WERI-Rb-1 (cell line): ENCODE measurements at regions not wholly inside any gene's neighbourhood (a gene's known extent, or its start where the extent isn't known, plus 50 kb on each side); places are given as distances from the start of the nearest gene placed in this dataset.

Experiments used
- DNase-seq: peaks from one replicate; pipeline ENCODE4 v3.0.0-alpha.2; 2020
- H3K27ac ChIP-seq: fragments of 250-450 bp; sonication (Bioruptor Pico); 2 replicates; pipeline ENCODE4 v1.5.1; 2020; ENCODE audit warnings: mild to moderate bottlenecking, moderate library complexity
- H3K27me3 ChIP-seq: fragments of 250-450 bp; sonication (Bioruptor Pico); 2 replicates; pipeline ENCODE4 v1.5.1; 2021; ENCODE audit warnings: mild to moderate bottlenecking, low read depth, moderate library complexity; ENCODE audit not compliant: insufficient read depth, severe bottlenecking
- H3K36me3 ChIP-seq: fragments of 250-450 bp; sonication (Bioruptor Pico); 2 replicates; pipeline ENCODE4 v1.5.1; 2020; ENCODE audit warnings: mild to moderate bottlenecking, moderate library complexity
- H3K4me3 ChIP-seq: 2 replicates; pipeline ENCODE4 v1.5.1; 2011; ENCODE audit warnings: low read depth, mild to moderate bottlenecking, control low read depth, low read length
- H3K9me3 ChIP-seq: fragments of 250-450 bp; sonication (Bioruptor Pico); 2 replicates; pipeline ENCODE4 v1.5.1; 2021; ENCODE audit warnings: mild to moderate bottlenecking, moderate library complexity; ENCODE audit not compliant: severe bottlenecking
- TF ChIP-seq, protein P1 (sequence below): IDR thresholded peaks from 2 replicates; pipeline ENCODE4 v1.5.1; 2011; ENCODE audit warnings: low read depth, mild to moderate bottlenecking, control low read depth, inconsistent platforms, low read length

DNA sequence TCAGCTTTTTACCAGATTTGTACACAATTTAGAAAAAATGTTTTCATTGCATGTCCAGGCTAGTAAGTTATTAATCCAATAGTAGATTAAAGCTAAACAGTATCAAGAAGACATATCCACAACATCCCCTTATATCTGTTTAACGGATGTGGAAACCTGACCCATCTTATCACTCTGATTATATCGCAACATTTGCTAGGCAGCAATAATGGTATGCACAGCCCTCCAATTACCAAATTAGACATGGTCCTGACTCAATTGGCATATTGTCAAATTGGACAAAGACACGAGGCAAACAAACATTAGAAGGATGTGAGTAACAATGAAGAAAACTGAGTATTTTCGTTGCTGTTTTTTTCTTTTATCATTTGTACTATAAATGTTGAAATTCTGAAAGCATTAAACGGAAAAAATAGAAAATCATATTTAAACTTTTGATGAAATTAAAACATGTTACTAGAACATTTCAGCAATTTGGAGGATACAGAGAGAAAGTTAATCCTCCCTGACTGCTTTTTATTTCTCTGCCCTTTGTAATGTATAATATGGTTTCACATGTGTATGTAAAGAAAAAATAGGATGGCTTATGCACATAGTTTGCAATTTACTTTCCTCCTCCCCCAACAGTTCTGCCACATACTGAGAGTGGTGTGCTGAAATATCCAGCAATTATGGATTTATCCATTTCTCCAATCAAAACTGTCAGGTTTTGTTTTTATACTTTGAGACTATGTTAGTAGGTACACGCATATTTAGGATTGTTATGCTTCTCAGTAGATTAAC, 633.7 kb downstream of the ZIC1 start:
- TF ChIP-seq, protein P1, sequence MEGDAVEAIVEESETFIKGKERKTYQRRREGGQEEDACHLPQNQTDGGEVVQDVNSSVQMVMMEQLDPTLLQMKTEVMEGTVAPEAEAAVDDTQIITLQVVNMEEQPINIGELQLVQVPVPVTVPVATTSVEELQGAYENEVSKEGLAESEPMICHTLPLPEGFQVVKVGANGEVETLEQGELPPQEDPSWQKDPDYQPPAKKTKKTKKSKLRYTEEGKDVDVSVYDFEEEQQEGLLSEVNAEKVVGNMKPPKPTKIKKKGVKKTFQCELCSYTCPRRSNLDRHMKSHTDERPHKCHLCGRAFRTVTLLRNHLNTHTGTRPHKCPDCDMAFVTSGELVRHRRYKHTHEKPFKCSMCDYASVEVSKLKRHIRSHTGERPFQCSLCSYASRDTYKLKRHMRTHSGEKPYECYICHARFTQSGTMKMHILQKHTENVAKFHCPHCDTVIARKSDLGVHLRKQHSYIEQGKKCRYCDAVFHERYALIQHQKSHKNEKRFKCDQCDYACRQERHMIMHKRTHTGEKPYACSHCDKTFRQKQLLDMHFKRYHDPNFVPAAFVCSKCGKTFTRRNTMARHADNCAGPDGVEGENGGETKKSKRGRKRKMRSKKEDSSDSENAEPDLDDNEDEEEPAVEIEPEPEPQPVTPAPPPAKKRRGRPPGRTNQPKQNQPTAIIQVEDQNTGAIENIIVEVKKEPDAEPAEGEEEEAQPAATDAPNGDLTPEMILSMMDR = no peak
- Histone ChIP-seq H3K27me3 (no peaks in the 10 kb centered on the region), H3K9me3 (no peaks in the 10 kb centered on the region), H3K4me3 (no peak overlapping the region), H3K27ac (no peak overlapping the region), H3K36me3 (no peaks in the 10 kb centered on the region)
- no peak for DNase-seq

DNA sequence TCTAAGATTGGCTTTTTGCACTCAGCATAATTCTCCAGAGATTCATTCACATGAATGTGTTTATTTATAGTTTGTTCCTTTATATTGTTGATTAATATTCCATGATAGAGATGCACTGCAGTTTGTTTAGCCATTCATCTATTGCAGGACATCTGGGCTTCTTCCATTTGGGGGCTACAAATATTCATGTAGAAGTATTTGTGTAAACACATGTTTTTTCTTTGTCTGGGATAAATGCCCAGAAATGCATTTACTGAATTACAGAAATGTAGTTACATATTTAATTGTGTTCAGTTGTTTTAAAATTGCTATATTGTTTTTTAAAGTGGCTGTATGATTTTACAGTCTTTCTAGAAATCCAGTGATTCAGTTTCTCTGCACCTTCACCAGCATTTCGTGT, 635.0 kb downstream of the ZIC1 start:
- H3K9me3 ChIP-seq = no peaks in the 10 kb centered on the region
- H3K27ac ChIP-seq = no peak overlapping the region
- no peaks in the 10 kb centered on the region for H3K27me3 ChIP-seq
- DNase-seq = no peak
- no peaks in the 10 kb centered on the region for H3K36me3 ChIP-seq
- TF ChIP-seq, protein P1 = no peak
- no peak overlapping the region for H3K4me3 ChIP-seq

DNA sequence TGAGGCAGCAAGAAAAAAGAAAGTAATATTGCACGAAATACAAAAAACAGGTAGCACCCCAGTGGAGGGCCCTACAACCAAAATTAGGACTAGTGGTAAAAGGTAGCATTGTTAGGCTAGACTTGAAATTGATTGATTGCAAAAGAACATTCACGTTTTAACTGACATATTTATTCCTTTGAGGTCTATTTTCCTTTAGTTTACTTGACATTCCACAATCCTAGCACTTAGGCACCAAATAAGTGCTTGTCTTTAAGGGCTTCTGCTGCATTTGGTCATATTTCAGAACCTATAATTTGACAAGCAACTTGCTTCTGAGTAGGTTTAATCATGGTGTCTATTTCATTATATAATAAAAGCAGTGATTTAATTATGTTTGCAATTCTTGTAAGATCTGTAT, 642.7 kb upstream of the AGTR1 start:
- TF ChIP-seq, protein P1 = no peak
- Histone ChIP-seq H3K27ac (no peak overlapping the region), H3K36me3 (no peaks in the 10 kb centered on the region), H3K27me3 (no peaks in the 10 kb centered on the region), H3K4me3 (no peak overlapping the region), H3K9me3 (no peaks in the 10 kb centered on the region)
- no peak for DNase-seq

DNA sequence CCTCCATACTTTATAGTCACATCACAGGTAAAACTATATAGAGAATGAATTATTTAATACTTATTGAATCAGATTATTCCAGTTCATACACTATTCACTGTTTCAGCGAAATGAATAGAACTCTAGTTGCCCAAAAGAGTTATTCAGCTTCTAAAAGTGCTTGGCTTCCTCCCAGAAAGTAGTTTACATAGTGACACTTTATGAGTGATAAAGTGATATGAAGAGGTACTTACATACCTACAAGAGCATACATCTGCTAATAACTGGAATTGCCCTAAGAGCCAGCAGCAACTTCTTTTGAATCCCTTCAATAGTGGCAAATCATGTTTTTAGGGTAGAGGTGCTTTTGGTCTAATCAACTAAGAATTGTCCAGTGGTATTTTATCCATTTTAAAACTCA, 635.1 kb upstream of the AGTR1 start:
- TF ChIP-seq, protein P1 = no peak
- H3K4me3 ChIP-seq = no peak overlapping the region
- H3K9me3 ChIP-seq = no peaks in the 10 kb centered on the region
- H3K36me3 ChIP-seq = no peaks in the 10 kb centered on the region
- no peak overlapping the region for H3K27ac ChIP-seq
- no peaks in the 10 kb centered on the region for H3K27me3 ChIP-seq
- DNase-seq = no peak

DNA sequence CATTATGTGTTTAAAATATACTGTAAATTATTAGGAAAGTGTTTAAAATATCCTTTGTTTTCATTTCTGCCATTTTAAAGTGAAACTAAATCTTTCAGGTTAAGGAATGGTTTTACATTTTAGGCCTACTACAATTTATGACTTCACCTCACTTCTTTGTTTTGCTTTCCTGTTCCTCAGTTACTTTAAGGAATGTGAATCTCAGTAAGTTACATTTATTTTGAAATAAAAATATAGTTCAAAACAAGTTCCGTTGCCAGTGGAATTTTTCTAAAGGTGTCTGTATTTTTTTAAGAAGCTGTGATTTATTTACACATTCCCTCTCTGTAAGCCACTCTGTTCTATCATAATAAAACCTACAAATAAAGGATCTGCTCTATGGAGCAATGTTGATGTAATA, 630.9 kb upstream of the AGTR1 start:
- no peaks in the 10 kb centered on the region for H3K36me3 ChIP-seq
- no peaks in the 10 kb centered on the region for H3K27me3 ChIP-seq
- no peaks in the 10 kb centered on the region for H3K9me3 ChIP-seq
- DNase-seq = no peak
- no peak overlapping the region for H3K27ac ChIP-seq
- H3K4me3 ChIP-seq = no peak overlapping the region
- TF ChIP-seq, protein P1 = no peak

DNA sequence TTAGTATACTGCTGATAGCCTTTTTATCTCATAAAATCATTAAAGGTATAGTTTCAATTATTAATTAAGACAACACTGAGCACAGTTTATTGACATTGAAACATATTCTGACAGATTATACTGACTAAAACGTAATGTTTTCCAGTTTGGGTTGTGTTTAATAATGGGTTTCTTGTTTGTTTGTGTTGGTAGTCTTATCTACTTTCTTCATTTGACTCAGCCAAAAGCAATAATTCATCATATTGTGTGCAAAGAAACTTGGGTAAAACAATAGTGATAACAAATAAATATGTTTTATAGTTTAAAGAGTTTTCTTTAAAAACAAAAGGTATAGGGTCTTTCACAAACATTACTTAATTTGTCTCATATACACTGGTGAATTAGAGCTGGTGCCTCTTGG, 629.2 kb upstream of the AGTR1 start:
- Histone ChIP-seq H3K27me3 (no peaks in the 10 kb centered on the region), H3K27ac (no peak overlapping the region), H3K36me3 (no peaks in the 10 kb centered on the region), H3K9me3 (no peaks in the 10 kb centered on the region), H3K4me3 (no peak overlapping the region)
- no peak for DNase-seq
- TF ChIP-seq, protein P1 = no peak
